Muscle of back (tissue), 3 donors: ENCODE measurements at regions not wholly inside any gene's neighbourhood (a gene's known extent, or its start where the extent isn't known, plus 50 kb on each side); places are given as distances from the start of the nearest gene placed in this dataset.

Experiments
- DNase-seq, 3 donors: peaks; one replicate each; pipeline versions ENCODE4 v3.0.0 to v3.0.0-alpha.2; 2013

- DNase-seq, result no peak
Measured at GRCh38 chr1:91151702-91152101, 129.9 kb upstream of the ZNF644 start.

DNA sequence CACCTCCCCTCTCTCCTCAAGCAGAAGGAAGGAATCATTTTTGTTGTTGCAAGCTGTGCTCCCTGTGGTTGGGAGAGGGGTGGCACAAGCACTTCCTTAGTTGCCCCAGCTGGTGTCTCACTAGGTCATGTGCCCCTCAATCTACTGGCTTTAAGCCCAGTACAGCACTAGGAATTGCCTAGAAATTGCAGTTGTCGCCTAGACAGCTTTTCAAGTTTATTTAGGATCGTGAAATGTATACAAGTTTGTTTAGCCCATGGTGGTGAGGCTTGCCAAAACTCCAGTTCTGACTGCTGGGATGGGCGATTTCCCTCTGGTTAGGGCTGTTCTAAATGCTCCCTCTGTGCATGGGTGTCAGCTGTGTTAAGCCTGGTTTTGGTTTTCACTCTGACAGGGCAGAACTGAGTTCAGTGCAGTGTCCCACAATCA, 126.8 kb upstream of the ZNF644 start:
- peak in 1 of 3 donors; percentile 34 for DNase-seq

DNA sequence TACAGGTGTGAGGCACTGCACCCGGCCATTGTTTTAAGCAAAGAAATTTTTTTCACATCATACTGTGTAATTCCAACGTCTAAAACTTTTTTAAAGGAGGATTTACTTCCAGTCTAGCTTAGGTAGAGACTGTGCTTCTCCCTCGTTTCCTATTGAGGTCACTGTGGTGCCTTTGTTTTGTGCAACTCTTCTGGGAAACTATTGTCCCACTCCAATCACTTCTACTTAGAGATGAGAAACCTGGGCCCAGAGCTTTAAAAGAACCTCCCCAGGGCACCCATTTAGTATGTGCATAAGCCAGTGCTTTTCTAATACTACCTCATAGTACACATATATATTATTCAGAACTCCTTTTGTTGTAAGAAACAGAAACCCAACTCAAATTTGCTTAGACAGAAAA, 120.0 kb upstream of the ZNF644 start:
- DNase-seq, result no peak

DNA sequence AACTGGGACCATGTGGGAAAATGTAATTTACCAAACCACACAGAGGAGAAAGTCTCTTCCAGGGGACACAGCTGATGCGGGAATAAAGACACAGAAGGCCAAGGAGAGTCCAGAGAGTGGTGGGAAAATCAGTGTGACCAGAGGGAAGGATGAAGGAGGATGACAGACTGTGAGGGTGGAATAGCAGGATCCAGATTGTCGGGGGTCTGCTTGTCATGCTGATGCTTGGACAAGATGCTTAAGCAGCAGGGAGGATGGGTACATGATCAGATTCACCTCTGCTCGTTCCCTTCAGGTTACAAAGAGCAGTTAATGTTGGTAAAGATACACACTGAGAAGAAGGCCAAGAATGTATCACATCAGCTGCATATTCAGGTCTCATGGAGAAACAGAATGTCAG, 117.1 kb upstream of the ZNF644 start:
- no peak for DNase-seq

DNA sequence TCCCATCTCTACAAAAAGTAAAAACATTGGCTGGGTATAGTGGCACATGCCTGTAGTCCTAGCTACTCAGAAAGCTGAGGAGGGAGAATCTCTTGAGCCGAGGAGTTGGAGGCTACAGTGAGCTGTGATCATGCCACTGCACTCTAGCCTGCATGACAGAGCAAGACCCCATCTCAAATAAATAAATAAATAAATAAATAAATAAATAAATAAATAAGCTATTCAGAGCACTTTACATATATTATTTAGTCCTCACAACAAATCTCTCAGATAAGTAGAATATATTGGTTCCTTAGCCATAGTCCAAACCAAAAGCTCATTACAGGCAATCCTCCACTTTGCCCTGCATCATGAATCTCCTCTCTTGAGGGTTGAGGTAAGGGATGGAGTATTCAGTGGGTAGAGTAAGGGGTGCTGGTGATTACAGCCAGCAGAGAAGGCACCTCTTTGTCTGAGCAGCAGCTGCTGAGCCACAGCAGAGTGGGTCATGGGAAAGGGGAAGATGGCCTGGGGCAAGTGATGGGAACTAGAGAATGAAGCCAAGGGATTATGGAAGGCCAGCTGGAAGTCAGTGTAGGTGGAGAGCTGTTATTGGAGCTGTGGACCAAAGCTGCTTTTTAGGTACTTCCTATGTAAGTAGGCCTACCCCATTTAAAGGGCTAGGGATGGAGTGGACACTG, 115.5 kb upstream of the ZNF644 start:
- DNase-seq, result no peak

DNA sequence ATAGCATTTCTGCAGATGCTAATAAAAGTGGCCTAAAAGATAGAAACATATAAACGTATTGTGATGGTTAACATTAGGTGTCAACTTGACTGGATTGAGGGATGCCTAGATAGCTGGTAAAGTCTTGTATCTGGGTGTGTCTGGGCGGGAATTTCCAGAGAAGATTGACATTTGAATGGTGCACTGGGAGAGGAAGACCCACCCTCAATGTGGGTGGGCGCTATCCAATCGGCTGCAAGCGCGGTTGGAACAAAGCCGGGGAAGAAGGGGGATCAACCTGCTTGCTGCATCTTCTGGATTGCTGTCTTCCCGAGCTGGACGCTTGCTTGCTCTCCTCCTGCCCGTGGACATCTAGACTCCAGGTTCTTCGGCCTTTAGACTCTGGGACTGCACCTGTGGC, 114.0 kb upstream of the ZNF644 start:
- DNase-seq, result no peak

DNA sequence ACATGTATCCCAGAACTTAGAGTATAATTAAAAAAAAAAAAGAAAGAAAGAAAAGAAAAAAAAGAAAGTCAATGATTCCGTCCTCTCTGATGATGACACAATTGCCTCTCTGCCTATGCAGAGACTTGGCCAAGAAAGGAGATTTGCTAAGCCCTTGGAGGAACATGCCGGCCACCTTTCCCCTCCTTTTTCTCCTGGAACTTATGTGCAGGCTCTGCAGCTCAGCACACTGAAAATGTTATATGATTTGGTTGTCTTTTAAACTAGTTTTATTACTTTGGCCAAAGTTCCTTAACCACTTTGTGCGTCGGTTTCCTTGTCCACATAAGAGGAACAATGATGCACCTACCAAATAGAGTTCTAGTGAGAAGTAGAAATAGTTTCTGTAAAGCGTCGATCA, 111.4 kb upstream of the ZNF644 start:
- peak in 1 of 3 donors; percentile 10 for DNase-seq

DNA sequence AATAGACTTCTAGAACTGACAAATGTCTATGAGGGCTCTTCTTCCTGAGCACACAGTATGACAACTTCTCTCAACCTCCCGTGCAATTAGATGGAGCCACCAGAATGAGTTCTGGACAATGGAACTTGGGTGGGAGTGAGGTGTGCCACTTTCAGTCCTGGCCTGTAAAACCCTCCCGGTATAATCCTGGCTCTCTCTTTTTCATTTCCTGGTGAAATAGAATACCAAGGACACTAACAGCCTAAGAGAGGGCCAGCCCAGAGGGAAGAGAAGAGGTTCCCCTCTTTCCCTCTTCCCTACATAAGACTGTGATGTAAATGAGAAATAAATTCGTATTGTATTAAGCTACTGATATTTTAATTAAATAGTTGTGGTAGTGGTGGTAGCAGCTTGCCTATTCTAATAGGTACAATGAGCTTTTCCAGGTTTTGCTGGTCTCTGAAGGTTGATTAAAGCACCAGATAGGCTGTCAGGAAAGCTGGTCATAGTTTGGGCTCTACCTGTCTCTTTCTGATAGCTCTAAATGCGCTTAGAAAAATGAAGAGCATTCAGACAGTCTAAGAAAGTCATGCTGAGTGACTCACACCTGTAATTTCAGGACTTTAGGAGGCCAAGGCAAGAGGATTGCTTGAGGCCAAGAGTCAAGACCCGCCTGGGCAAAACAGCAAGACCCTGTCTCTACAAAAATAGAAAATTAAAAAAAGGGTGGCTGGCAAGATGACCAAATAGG, 108.6 kb upstream of the ZNF644 start:
- no peak for DNase-seq

GRCh38 chr1:91129458-91129857, 107.6 kb upstream of the ZNF644 start:
- DNase-seq, result no peak

GRCh38 chr1:91129017-91129416, 107.2 kb upstream of the ZNF644 start:
- DNase-seq, result no peak

- DNase-seq, result peak; percentile 20 to 70 (median 31)
Measured at GRCh38 chr1:91124989-91125417, 103.2 kb upstream of the ZNF644 start.

- no peak for DNase-seq
Measured at GRCh38 chr1:91124290-91124985, 102.6 kb upstream of the ZNF644 start.

DNA sequence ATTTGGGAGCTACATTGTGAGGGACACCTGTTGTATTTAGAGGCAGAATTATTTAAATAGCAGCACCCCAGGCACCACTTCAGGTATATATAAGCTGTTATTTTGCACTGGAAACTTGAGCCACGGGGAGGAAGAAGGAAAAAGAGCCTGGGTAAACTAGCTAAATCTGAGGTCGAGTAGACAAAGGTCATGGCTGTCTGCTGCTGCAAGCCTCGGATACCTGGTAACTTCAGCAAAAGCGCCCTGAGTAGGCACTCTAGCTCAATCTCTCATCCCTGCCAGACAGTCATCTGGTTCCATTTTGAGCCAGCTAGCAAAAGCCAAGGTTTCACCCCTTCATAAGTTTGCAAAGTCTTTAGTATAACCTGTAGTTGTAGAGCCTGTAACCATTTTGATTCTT, 101.9 kb upstream of the ZNF644 start:
- no peak for DNase-seq

DNA sequence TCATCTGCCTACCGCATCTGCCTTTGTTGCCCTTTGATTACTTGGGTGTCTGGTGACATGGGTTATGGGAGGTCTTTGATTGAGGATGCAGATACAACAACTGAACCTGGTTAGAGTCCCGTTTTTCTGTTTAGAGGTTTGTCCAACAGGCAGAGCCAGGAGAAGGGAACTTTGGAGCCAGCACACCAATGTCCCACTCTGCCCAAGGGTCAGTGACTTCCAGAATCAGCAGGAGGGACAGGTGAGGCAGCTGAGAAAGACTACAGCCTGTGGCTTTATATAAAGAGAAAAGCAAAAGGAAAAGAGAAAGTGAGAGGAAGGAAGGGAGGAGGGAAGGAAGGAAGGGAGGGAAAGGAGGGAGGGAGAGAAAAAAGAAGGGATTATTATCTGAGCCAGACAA, 101.5 kb upstream of the ZNF644 start:
- DNase-seq, result no peak

DNA sequence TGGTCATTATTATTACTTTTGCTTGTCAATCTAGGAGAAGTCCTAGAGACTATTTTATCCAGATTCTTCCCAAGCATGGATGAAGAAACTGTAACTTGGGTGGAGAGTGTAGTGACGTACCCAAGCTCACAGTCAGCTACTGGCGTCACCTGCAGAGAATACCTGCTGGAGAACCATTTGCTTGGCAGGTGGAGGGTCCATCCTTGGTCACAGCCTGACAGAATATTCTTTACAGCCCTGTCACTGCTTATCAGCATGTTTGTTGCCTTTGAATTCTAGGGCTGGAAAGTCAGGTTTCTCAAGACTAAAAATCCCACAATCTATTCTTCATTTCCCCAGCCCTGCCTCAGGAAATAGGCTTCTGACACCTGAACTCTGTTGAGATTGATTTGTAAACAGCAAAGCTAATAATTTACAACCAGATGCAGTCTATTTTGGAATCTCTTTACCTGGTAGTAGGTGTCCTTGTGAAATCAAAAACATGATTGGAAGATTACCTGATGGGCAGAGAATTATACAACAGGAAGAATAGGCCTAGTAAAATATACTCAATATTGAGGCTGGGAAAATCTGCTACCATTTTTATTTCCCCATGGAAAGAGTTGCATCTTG, 100.4 kb upstream of the ZNF644 start:
- no peak for DNase-seq

- DNase-seq, result no peak
Measured at GRCh38 chr1:91121366-91121765, 99.5 kb upstream of the ZNF644 start.

DNA sequence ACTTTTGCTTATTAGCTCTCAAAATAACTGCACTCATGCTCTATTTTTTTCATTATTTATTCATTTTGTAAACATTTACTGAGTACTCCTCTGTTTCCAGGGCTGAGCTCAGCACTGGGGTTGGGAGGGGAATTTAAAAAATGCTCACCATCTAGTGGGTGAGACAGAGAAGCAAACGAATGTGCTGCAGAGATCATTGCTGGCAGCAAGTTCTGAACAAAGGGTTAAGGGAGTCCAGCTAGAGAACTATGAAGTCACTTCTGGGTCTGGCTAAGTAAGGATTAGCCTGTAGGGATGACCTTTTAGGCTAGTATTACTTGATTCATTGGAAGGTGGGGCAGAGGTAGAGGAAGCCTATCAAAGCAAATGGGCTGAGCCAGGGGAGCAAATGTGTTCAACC, 99.1 kb upstream of the ZNF644 start:
- DNase-seq, result peak in 1 of 3 donors; percentile 13

- peak in 1 of 3 donors; percentile 25 for DNase-seq
Measured at GRCh38 chr1:91120421-91120820, 98.6 kb upstream of the ZNF644 start.

DNA sequence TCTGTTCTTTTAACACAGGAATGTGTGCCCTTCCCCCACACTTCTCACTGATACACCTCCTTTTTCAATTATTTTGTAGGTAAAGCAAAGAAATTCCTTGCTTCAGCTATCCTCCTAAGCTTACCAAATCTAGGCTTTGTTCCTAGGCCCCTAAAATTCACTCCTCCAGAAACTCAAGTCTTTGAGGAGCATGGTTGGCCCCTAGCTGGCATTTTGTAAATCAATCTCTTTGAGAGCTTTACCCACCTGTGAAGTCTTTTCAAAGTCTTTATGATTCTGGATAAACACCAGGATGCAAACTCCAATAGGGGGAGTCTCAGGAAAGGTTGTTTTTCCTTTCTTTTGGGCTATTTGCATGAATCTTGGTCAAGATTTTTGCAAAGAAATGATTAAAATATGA, 82.9 kb upstream of the ZNF644 start:
- DNase-seq, result no peak

- no peak for DNase-seq
Measured at GRCh38 chr1:91101328-91101727, 79.5 kb upstream of the ZNF644 start.

DNA sequence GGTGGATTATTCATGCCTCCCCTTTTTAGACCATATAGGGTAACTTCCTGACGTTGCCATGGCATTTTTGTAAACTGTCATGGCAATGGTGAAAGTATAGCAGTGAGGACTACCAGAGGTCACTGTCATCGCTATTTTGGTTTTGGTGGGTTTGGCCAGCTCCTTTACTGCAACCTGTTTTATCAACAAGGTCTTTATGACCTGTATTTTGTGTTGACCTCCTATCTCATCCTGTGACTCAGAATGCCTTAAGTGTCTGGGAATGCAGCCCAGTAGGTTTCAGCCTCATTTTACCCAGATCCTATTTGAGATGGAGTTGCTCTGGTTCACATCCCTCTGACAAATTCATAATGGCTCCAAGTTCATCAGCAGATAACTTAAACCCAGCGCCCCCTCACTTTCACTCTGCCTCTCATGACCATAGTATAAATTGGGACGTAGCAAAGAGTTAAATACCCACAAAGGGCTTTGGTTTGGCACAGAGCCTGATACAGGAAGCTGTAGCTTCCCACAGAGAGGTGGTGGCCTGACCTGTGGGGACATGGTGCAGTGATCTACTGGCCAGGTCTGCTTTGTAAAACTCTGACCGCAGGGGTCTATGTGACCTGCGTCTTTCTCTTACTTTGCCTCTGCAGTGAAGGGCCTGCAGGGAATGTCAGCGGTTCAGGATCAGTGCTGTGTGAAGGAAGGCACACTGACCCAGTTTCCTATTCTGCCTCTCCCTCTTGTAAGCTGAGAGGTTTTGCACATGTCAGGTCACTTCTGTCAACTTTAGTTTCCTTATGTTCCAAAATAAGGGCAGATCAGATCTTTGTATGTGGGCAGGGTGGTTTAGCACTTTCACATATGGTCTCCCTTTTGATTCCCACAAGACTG, 78.1 kb upstream of the ZNF644 start:
- no peak for DNase-seq
